Calu3 (cell line): ENCODE measurements at regions not wholly inside any gene's neighbourhood (a gene's known extent, or its start where the extent isn't known, plus 50 kb on each side); places are given as distances from the start of the nearest gene placed in this dataset.
A peak's percentile ranks its signal among the peaks of the same experiment; 100 is the strongest.

Experiments
- BruUV-seq: library from RNA; stranded (reverse); fragments of 400-500 nt; replicated peaks from 2 replicates; lab custom pipeline; 2021; lab: Mats Ljungman, UMichigan
- CTCF ChIA-PET: fragments of 300-600 bp; sonication (Branson Sonifier 250); formaldehyde crosslinking; loops from one replicate; lab custom pipeline; 2022; ENCODE audit warnings: antibody characterized with exemption; lab: Charles Lee
- DNase-seq: peaks from one replicate; pipeline ENCODE4 v3.0.0; 2022
- H3K27ac Mint-ChIP-seq: one replicate; pipeline ENCODE4 v1.8.0; 2022; ENCODE audit warnings: mixed read lengths; ENCODE audit not compliant: unreplicated experiment
- H3K27me3 Mint-ChIP-seq: one replicate; pipeline ENCODE4 v1.8.0; 2022; ENCODE audit warnings: mixed read lengths; ENCODE audit not compliant: unreplicated experiment
- H3K36me3 Mint-ChIP-seq: one replicate; pipeline ENCODE4 v1.8.0; 2022; ENCODE audit warnings: mild to moderate bottlenecking, moderate library complexity, mixed read lengths; ENCODE audit not compliant: insufficient read depth, unreplicated experiment
- H3K4me1 Mint-ChIP-seq: one replicate; pipeline ENCODE4 v1.8.0; 2022; ENCODE audit warnings: mild to moderate bottlenecking, low read depth, mixed read lengths; ENCODE audit not compliant: unreplicated experiment
- H3K4me3 Mint-ChIP-seq: one replicate; pipeline ENCODE4 v1.8.0; 2022; ENCODE audit warnings: mild to moderate bottlenecking, low read depth, moderate library complexity, mixed read lengths; ENCODE audit not compliant: unreplicated experiment
- H3K9me3 Mint-ChIP-seq: one replicate; pipeline ENCODE4 v1.8.0; 2022; ENCODE audit warnings: low read depth, mixed read lengths; ENCODE audit not compliant: unreplicated experiment
- CTCF ChIP-seq: fragments of 200-600 bp; IDR thresholded peaks from one replicate; pipeline ENCODE4 v1.8.0; 2022; ENCODE audit warnings: antibody characterized with exemption; ENCODE audit not compliant: unreplicated experiment
- intact Hi-C: fragments of 100-400 bp; cut with micrococcal nuclease; formaldehyde crosslinking; loops from one replicate; pipeline ENCODE4 v1.10.0; 2022; ENCODE audit not compliant: unreplicated experiment

- no peaks in the 10 kb centered on the region for H3K9me3 Mint-ChIP-seq
- H3K36me3 Mint-ChIP-seq, result peaks cover 19% of the 10 kb centered on the region
- BruUV-seq, result no TSS peak
- no peak for TF ChIP-seq CTCF
- peak overlapping the region; percentile 42 for H3K4me3 Mint-ChIP-seq
- DNase-seq, result peak; percentile 37
- H3K4me1 Mint-ChIP-seq, result peaks cover 56% of the 10 kb centered on the region
- intact Hi-C loops, result loop anchor here (1.0 to 10.0 kb wide), 5 partner anchors 112 to 279 kb away; no protein-coding TSS in a partner anchor
- CTCF ChIA-PET, result interaction anchor here (0.7 to 1.7 kb wide), 15 partner anchors 14 to 283 kb away, joined by 3 to 8 read pairs (median 4); no protein-coding TSS in a partner anchor
- H3K27me3 Mint-ChIP-seq, result no peaks in the 10 kb centered on the region
- H3K27ac Mint-ChIP-seq, result peak overlapping the region; percentile 85
Measured at GRCh38 chr20:57905448-57905847, 195.6 kb upstream of the PMEPA1 start.

- DNase-seq, result no peak
- H3K36me3 Mint-ChIP-seq, result peaks cover 14% of the 10 kb centered on the region
- TF ChIP-seq CTCF, result no peak
- peak overlapping the region; percentile 85 for H3K27ac Mint-ChIP-seq
- no TSS peak for BruUV-seq
- intact Hi-C loops, result loop anchor here (1.0 to 10.0 kb wide), 6 partner anchors 93 to 280 kb away; no protein-coding TSS in a partner anchor
- no peaks in the 10 kb centered on the region for H3K27me3 Mint-ChIP-seq
- peak overlapping the region; percentile 42 for H3K4me3 Mint-ChIP-seq
- CTCF ChIA-PET, result interaction anchor here (0.7 to 1.7 kb wide), 8 partner anchors 20 to 216 kb away, joined by 3 to 8 read pairs (median 4); no protein-coding TSS in a partner anchor
- no peaks in the 10 kb centered on the region for H3K9me3 Mint-ChIP-seq
- peaks cover 62% of the 10 kb centered on the region for H3K4me1 Mint-ChIP-seq
Measured at GRCh38 chr20:57904314-57905105, 194.7 kb upstream of the PMEPA1 start.

GRCh38 chr20:57902473-57902872 is 192.7 kb upstream of the PMEPA1 start:
- intact Hi-C loops, result loop anchor here (1.0 to 10.0 kb wide), 3 partner anchors 95 to 282 kb away; no protein-coding TSS in a partner anchor
- DNase-seq, result peak; percentile 63
- Mint-ChIP-seq H3K9me3 (peaks cover 2% of the 10 kb centered on the region), H3K36me3 (peaks cover 10% of the 10 kb centered on the region), H3K27ac (peak overlapping the region; percentile 76), H3K4me3 (peak overlapping the region; percentile 11), H3K27me3 (no peaks in the 10 kb centered on the region), H3K4me1 (peaks cover 76% of the 10 kb centered on the region)
- peak; percentile 40 for TF ChIP-seq CTCF
- no TSS peak for BruUV-seq
- CTCF ChIA-PET, result interaction anchor here (0.7 to 1.5 kb wide), 9 partner anchors 10 to 280 kb away, joined by 3 to 6 read pairs (median 4); partner anchors contain the start of gene PMEPA1

GRCh38 chr20:57901526-57901925 is 191.7 kb upstream of the PMEPA1 start:
- no peak for TF ChIP-seq CTCF
- Mint-ChIP-seq H3K27ac (no peak overlapping the region), H3K4me3 (no peak overlapping the region), H3K9me3 (peaks cover 2% of the 10 kb centered on the region), H3K36me3 (peaks cover 10% of the 10 kb centered on the region), H3K27me3 (no peaks in the 10 kb centered on the region), H3K4me1 (peaks cover 82% of the 10 kb centered on the region)
- no TSS peak for BruUV-seq
- CTCF ChIA-PET, result interaction anchor here (1.5 kb wide), 1 partner anchor 279 kb away, joined by 5 read pairs; no protein-coding TSS in a partner anchor
- intact Hi-C loops, result loop anchor here (5.0 to 10.0 kb wide), 2 partner anchors 96 to 283 kb away; no protein-coding TSS in a partner anchor
- no peak for DNase-seq
